Upper lobe of left lung (tissue), 4 donors: ENCODE measurements at regions not wholly inside any gene's neighbourhood (a gene's known extent, or its start where the extent isn't known, plus 50 kb on each side); places are given as distances from the start of the nearest gene placed in this dataset.

Experiments
- EP300 ChIP-seq, 4 donors: sonication (generic); formaldehyde crosslinking; IDR thresholded peaks; one replicate each; pipeline ENCODE4 v1.5.1; 2017; ENCODE audit warnings: antibody characterized with exemption in 4 of 4, control low read depth in 2 of 4
- POLR2A ChIP-seq, 4 donors: fragments of 450-650 bp; IDR thresholded peaks; one replicate each; pipeline ENCODE4 v1.5.1; 2016 to 2017; ENCODE audit warnings: antibody characterized with exemption in 4 of 4, mild to moderate bottlenecking in 2 of 4
- POLR2AphosphoS5 ChIP-seq, 2 donors: sonication (generic); formaldehyde crosslinking; IDR thresholded peaks; one replicate each; pipeline ENCODE4 v1.5.1; 2017; ENCODE audit warnings: antibody characterized with exemption in 2 of 2
- TF ChIP-seq, protein P1 (sequence below), 6 experiments: fragments of 450-650 bp in 4 of 6; fragments of 200-600 bp in 2 of 6; sonication (generic) in 2 of 6; IDR thresholded peaks; one replicate each; pipeline ENCODE4 v1.5.1; 2016 to 2019; ENCODE audit warnings: antibody characterized with exemption in 6 of 6

DNA sequence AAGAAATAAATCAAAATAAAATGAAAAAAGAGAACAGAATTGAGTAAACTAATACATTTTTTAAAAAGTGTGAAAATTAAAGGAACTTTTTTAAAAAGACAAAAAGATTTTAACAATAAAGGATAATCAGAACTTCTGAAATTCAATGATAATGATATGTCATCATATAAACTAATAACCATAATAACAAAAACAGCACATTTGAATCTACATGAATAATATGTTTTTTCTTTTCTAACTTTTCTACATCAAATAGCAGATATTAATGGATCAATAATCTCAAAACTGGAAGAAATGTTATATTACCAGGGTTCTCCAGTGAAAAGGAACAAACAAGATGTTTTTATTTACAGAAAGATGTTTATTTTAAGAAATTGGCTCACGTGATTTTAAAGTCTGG is 903.3 kb upstream of the MIR17HG start:
- TF ChIP-seq POLR2AphosphoS5 (IDR thresholded peaks at IDR 0.05): no peak
- TF ChIP-seq POLR2A (IDR thresholded peaks at IDR 0.05): no peak
- TF ChIP-seq, protein P1, sequence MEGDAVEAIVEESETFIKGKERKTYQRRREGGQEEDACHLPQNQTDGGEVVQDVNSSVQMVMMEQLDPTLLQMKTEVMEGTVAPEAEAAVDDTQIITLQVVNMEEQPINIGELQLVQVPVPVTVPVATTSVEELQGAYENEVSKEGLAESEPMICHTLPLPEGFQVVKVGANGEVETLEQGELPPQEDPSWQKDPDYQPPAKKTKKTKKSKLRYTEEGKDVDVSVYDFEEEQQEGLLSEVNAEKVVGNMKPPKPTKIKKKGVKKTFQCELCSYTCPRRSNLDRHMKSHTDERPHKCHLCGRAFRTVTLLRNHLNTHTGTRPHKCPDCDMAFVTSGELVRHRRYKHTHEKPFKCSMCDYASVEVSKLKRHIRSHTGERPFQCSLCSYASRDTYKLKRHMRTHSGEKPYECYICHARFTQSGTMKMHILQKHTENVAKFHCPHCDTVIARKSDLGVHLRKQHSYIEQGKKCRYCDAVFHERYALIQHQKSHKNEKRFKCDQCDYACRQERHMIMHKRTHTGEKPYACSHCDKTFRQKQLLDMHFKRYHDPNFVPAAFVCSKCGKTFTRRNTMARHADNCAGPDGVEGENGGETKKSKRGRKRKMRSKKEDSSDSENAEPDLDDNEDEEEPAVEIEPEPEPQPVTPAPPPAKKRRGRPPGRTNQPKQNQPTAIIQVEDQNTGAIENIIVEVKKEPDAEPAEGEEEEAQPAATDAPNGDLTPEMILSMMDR (IDR thresholded peaks at IDR 0.05): no peak
- no peak for TF ChIP-seq EP300 (IDR thresholded peaks at IDR 0.05)
